ENCODE measurements at regions not wholly inside any gene's neighbourhood (a gene's known extent, or its start where the extent isn't known, plus 50 kb on each side); places are given as distances from the start of the nearest gene placed in this dataset.

DNA sequence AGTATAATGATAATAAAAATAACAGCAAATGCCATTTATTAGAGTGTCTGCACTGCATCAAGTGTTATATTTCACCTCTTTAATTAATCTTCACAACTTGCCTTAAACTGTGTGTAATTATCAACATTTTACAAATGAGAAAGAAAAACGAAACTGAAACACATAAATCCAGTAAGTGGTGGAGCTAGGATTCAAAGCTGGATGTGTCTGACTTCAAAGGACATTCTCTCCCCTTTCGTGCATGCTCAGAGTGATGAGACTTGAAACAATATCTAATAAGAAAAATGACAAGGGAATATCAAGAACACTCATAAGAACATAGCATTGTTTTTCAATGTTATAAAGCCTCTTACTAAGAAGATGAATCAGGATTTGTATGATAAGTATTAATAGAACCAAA is 78.8 kb downstream of the DUSP6 start:
- Histone ChIP-seq H4K20me1 (ENCODE audit: insufficient read depth) (no peaks in the 10 kb centered on the region), H3K4me2 (ENCODE audit: low read length) (no peak overlapping the region), H3K36me3 (ENCODE audit: insufficient read depth, low read length) (no peaks in the 10 kb centered on the region), H3F3A (ENCODE audit: insufficient read depth, low read length, poor library complexity, severe bottlenecking) (no peaks in the 10 kb centered on the region), H3K79me2 (replicated peaks; ENCODE audit: insufficient read depth, low read length) (no peaks in the 10 kb centered on the region), H3K27ac (ENCODE audit: low read length) (no peak overlapping the region), H3K27me3 (ENCODE audit: insufficient read depth, low read depth, low read length) (no peaks in the 10 kb centered on the region), H3K9me3 (ENCODE audit: low read length) (no peaks in the 10 kb centered on the region), H3K4me3 (ENCODE audit: low read length) (no peak overlapping the region), H3K9ac (ENCODE audit: low read length) (no peak overlapping the region), H3K9me2 (ENCODE audit: insufficient read depth, low read length) (no peaks in the 10 kb centered on the region), H2AFZ (ENCODE audit: low read depth, low read length) (no peak overlapping the region)
- no peak for TF ChIP-seq SMC3 (conservative IDR thresholded peaks at IDR 0.05; ENCODE audit: poor library complexity)
- TF ChIP-seq TAF1 (IDR thresholded peaks at IDR 0.05; ENCODE audit: low read depth) = no peak
- TF ChIP-seq POLR2AphosphoS5 (IDR thresholded peaks at IDR 0.05) = no peak
- TF ChIP-seq MXI1 (conservative IDR thresholded peaks at IDR 0.05; ENCODE audit: poor library complexity, severe bottlenecking) = no peak
- no peak for TF ChIP-seq EZH2 (IDR thresholded peaks at IDR 0.05; ENCODE audit: borderline replicate concordance, insufficient read depth, low read length, poor library complexity, severe bottlenecking)
- TF ChIP-seq, protein P1, sequence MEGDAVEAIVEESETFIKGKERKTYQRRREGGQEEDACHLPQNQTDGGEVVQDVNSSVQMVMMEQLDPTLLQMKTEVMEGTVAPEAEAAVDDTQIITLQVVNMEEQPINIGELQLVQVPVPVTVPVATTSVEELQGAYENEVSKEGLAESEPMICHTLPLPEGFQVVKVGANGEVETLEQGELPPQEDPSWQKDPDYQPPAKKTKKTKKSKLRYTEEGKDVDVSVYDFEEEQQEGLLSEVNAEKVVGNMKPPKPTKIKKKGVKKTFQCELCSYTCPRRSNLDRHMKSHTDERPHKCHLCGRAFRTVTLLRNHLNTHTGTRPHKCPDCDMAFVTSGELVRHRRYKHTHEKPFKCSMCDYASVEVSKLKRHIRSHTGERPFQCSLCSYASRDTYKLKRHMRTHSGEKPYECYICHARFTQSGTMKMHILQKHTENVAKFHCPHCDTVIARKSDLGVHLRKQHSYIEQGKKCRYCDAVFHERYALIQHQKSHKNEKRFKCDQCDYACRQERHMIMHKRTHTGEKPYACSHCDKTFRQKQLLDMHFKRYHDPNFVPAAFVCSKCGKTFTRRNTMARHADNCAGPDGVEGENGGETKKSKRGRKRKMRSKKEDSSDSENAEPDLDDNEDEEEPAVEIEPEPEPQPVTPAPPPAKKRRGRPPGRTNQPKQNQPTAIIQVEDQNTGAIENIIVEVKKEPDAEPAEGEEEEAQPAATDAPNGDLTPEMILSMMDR (IDR thresholded peaks at IDR 0.05; ENCODE audit: poor library complexity, severe bottlenecking) = no peak
- TF ChIP-seq, protein P2, sequence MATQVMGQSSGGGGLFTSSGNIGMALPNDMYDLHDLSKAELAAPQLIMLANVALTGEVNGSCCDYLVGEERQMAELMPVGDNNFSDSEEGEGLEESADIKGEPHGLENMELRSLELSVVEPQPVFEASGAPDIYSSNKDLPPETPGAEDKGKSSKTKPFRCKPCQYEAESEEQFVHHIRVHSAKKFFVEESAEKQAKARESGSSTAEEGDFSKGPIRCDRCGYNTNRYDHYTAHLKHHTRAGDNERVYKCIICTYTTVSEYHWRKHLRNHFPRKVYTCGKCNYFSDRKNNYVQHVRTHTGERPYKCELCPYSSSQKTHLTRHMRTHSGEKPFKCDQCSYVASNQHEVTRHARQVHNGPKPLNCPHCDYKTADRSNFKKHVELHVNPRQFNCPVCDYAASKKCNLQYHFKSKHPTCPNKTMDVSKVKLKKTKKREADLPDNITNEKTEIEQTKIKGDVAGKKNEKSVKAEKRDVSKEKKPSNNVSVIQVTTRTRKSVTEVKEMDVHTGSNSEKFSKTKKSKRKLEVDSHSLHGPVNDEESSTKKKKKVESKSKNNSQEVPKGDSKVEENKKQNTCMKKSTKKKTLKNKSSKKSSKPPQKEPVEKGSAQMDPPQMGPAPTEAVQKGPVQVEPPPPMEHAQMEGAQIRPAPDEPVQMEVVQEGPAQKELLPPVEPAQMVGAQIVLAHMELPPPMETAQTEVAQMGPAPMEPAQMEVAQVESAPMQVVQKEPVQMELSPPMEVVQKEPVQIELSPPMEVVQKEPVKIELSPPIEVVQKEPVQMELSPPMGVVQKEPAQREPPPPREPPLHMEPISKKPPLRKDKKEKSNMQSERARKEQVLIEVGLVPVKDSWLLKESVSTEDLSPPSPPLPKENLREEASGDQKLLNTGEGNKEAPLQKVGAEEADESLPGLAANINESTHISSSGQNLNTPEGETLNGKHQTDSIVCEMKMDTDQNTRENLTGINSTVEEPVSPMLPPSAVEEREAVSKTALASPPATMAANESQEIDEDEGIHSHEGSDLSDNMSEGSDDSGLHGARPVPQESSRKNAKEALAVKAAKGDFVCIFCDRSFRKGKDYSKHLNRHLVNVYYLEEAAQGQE (IDR thresholded peaks at IDR 0.05; ENCODE audit: borderline replicate concordance) = no peak
- no peak for TF ChIP-seq RAD21 (conservative IDR thresholded peaks at IDR 0.05)
- no peak for TF ChIP-seq EP300 (conservative IDR thresholded peaks at IDR 0.05; ENCODE audit: poor library complexity, severe bottlenecking)

GRCh38 chr12:89270548-89270947 is 81.8 kb downstream of the DUSP6 start:
- no peaks in the 10 kb centered on the region for H3F3A ChIP-seq (ENCODE audit: insufficient read depth, low read length, poor library complexity, severe bottlenecking)
- H3K27ac ChIP-seq (ENCODE audit: low read length) = no peak overlapping the region
- H3K4me3 ChIP-seq (ENCODE audit: low read length) = no peak overlapping the region
- H3K4me2 ChIP-seq (ENCODE audit: low read length) = no peak overlapping the region
- H3K36me3 ChIP-seq (ENCODE audit: insufficient read depth, low read length) = no peaks in the 10 kb centered on the region
- no peaks in the 10 kb centered on the region for H3K9me3 ChIP-seq (ENCODE audit: low read length)
- H3K9me2 ChIP-seq (ENCODE audit: insufficient read depth, low read length) = no peaks in the 10 kb centered on the region
- no peaks in the 10 kb centered on the region for H3K79me2 ChIP-seq (replicated peaks; ENCODE audit: insufficient read depth, low read length)
- TF ChIP-seq RAD21 (conservative IDR thresholded peaks at IDR 0.05) (no peak), SMC3 (conservative IDR thresholded peaks at IDR 0.05; ENCODE audit: poor library complexity) (no peak), MXI1 (conservative IDR thresholded peaks at IDR 0.05; ENCODE audit: poor library complexity, severe bottlenecking) (no peak), POLR2AphosphoS5 (IDR thresholded peaks at IDR 0.05) (no peak), TAF1 (IDR thresholded peaks at IDR 0.05; ENCODE audit: low read depth) (no peak), EP300 (conservative IDR thresholded peaks at IDR 0.05; ENCODE audit: poor library complexity, severe bottlenecking) (no peak), EZH2 (IDR thresholded peaks at IDR 0.05; ENCODE audit: borderline replicate concordance, insufficient read depth, low read length, poor library complexity, severe bottlenecking) (no peak)
- TF ChIP-seq, protein P1 (IDR thresholded peaks at IDR 0.05; ENCODE audit: poor library complexity, severe bottlenecking) = no peak
- TF ChIP-seq, protein P2 (IDR thresholded peaks at IDR 0.05; ENCODE audit: borderline replicate concordance) = no peak
- H2AFZ ChIP-seq (ENCODE audit: low read depth, low read length) = no peak overlapping the region
- no peaks in the 10 kb centered on the region for H3K27me3 ChIP-seq (ENCODE audit: insufficient read depth, low read depth, low read length)
- H3K9ac ChIP-seq (ENCODE audit: low read length) = no peak overlapping the region
- H4K20me1 ChIP-seq (ENCODE audit: insufficient read depth) = no peaks in the 10 kb centered on the region
